ENCODE measurements at regions not wholly inside any gene's neighbourhood (a gene's known extent, or its start where the extent isn't known, plus 50 kb on each side); places are given as distances from the start of the nearest gene placed in this dataset.

GRCh38 chrX:69107231-69107739 is 58.0 kb downstream of the PJA1 start:
- 7% methylated on average over 1 of the region's 1 CpG for WGBS (ENCODE audit: insufficient coverage, insufficient replicate concordance, low lambda C conversion rate, missing lambda C conversion rate)
- RAD21 ChIA-PET (ENCODE audit: unreplicated experiment) = no interaction called here
- ATAC-seq (no peak), FAIRE-seq (no peak), DNase-seq (ENCODE audit: low read depth, low spot score) (no peak)
- in situ Hi-C loops (cut with MboI) (no loop called here), intact Hi-C loops (cut with micrococcal nuclease; ENCODE audit: unreplicated experiment) (no loop called here)
- no peak overlapping the region for H3K27ac ChIP-seq (ENCODE audit: control insufficient read depth, insufficient read depth)
- no peak overlapping the region for H2AFZ ChIP-seq (ENCODE audit: control insufficient read depth, low read depth, low read length)
- no peaks in the 10 kb centered on the region for H3K36me3 ChIP-seq (ENCODE audit: control insufficient read depth in 2 of 2, insufficient read depth in 2 of 2, low read length in 1 of 2)
- TF ChIP-seq E2F8 (IDR thresholded peaks at IDR 0.05; ENCODE audit: low read depth, partially characterized antibody) (no peak), ATF3 (IDR thresholded peaks at IDR 0.05; ENCODE audit: borderline replicate concordance, extremely low read depth, low read depth, low read length) (no peak), FOS (IDR thresholded peaks at IDR 0.05; ENCODE audit: borderline replicate concordance, extremely low read depth, insufficient read length) (no peak), POU2F2 (IDR thresholded peaks at IDR 0.05; ENCODE audit: borderline replicate concordance, low read depth, low read length) (no peak)
- no peaks in the 10 kb centered on the region for H3K4me1 ChIP-seq (ENCODE audit: control insufficient read depth, insufficient read depth, low read length)
- no peak overlapping the region for H3K4me2 ChIP-seq (ENCODE audit: control insufficient read depth, insufficient read depth)
- H3K9me3 ChIP-seq (replicated peaks; ENCODE audit: control insufficient read depth, insufficient read depth, low read length) = no peaks in the 10 kb centered on the region
- POLR2A ChIA-PET = no interaction called here
- no peak overlapping the region for H3K9ac ChIP-seq (ENCODE audit: control insufficient read depth, insufficient read depth, low read length)
- SMC1A ChIA-PET (ENCODE audit: uncharacterized antibody, unreplicated experiment) = no interaction called here
- no peak overlapping the region for H3K4me3 ChIP-seq
- CTCF ChIA-PET = no interaction called here
- BruUV-seq (replicated peaks) = no TSS peak
- no peaks in the 10 kb centered on the region; a peak in 1 of 4 replicates for H3K27me3 ChIP-seq (replicated peaks in 1 of 2; ENCODE audit: control insufficient read depth in 2 of 2, insufficient read depth in 2 of 2, low read length in 1 of 2)
- H3K79me2 ChIP-seq (ENCODE audit: control insufficient read depth, insufficient read depth, low read length) = no peaks in the 10 kb centered on the region
- H4K20me1 ChIP-seq (ENCODE audit: control insufficient read depth, insufficient read depth) = no peaks in the 10 kb centered on the region

Data from GM12878 (cell line).